GM23338 (cell line): ENCODE measurements at regions not wholly inside any gene's neighbourhood (a gene's known extent, or its start where the extent isn't known, plus 50 kb on each side); places are given as distances from the start of the nearest gene placed in this dataset.

Experiments
- ATAC-seq: fragments of 200-7000 bp; cut with Tn5 transposase; 3 replicates; pipeline ENCODE4 v1.9.1; 2020
- DNase-seq: peaks from one replicate; pipeline ENCODE4 v3.0.0-alpha.2; 2015; ENCODE audit warnings: low spot score
- H2AFZ ChIP-seq: fragments of 200-600 bp; sonication (generic); 2 replicates; pipeline ENCODE4 v1.8.0; 2016; ENCODE audit warnings: antibody characterized with exemption, mild to moderate bottlenecking, moderate library complexity
- H3F3A ChIP-seq: fragments of 200-600 bp; sonication (generic); replicated peaks from 2 replicates; pipeline ENCODE4 v1.8.0; 2017; ENCODE audit warnings: antibody characterized with exemption, mixed run types, low read depth
- H3K27ac ChIP-seq: fragments of 200-600 bp; sonication (generic); 2 replicates; pipeline ENCODE4 v1.6.1; 2016; ENCODE audit warnings: low read depth
- H3K27me3 ChIP-seq: fragments of 200-600 bp; sonication (generic); 2 replicates; pipeline ENCODE4 v1.8.0; 2016; ENCODE audit warnings: mild to moderate bottlenecking, mixed run types, moderate library complexity; ENCODE audit not compliant: insufficient read depth
- H3K36me3 ChIP-seq: fragments of 200-600 bp; sonication (generic); 2 replicates; pipeline ENCODE4 v1.8.0; 2016; ENCODE audit warnings: mild to moderate bottlenecking; ENCODE audit not compliant: insufficient read depth
- H3K4me1 ChIP-seq: fragments of 200-600 bp; sonication (generic); 2 replicates; pipeline ENCODE4 v1.8.0; 2016; ENCODE audit warnings: mild to moderate bottlenecking, moderate library complexity; ENCODE audit not compliant: insufficient read depth
- H3K4me2 ChIP-seq: fragments of 200-600 bp; sonication (generic); 2 replicates; pipeline ENCODE4 v1.7.1; 2017; ENCODE audit warnings: mixed run types
- H3K4me3 ChIP-seq: fragments of 200-600 bp; sonication (generic); 2 replicates; pipeline ENCODE4 v1.6.1; 2016; ENCODE audit warnings: mixed run types
- H3K79me2 ChIP-seq: fragments of 200-600 bp; sonication (generic); replicated peaks from 2 replicates; pipeline ENCODE4 v1.8.0; 2017; ENCODE audit warnings: mild to moderate bottlenecking; ENCODE audit not compliant: insufficient read depth
- H3K9me2 ChIP-seq: fragments of 200-600 bp; sonication (generic); 2 replicates; pipeline ENCODE4 v1.8.0; 2017; ENCODE audit not compliant: insufficient read depth
- H4K20me1 ChIP-seq: fragments of 200-600 bp; sonication (generic); replicated peaks from 2 replicates; pipeline ENCODE4 v1.8.0; 2017; ENCODE audit warnings: mild to moderate bottlenecking; ENCODE audit not compliant: insufficient read depth
- H3K27ac Mint-ChIP-seq: 2 replicates; pipeline ENCODE4 v1.8.0; 2020; ENCODE audit warnings: inconsistent platforms, mild to moderate bottlenecking, moderate library complexity, mixed read lengths
- H3K27me3 Mint-ChIP-seq: 3 replicates; pipeline ENCODE4 v1.8.0; 2022; ENCODE audit warnings: low read depth, mild to moderate bottlenecking, moderate library complexity, mixed read lengths, inconsistent platforms; ENCODE audit not compliant: insufficient read depth, poor library complexity
- H3K36me3 Mint-ChIP-seq: 3 replicates; pipeline ENCODE4 v1.8.0; 2021; ENCODE audit warnings: low read depth, mild to moderate bottlenecking, inconsistent platforms, moderate library complexity, mixed read lengths
- H3K4me1 Mint-ChIP-seq: 3 replicates; pipeline ENCODE4 v1.8.0; 2020; ENCODE audit warnings: mild to moderate bottlenecking, inconsistent platforms, mixed read lengths
- H3K4me3 Mint-ChIP-seq: 3 replicates; pipeline ENCODE4 v1.8.0; 2021; ENCODE audit warnings: moderate library complexity, mild to moderate bottlenecking, inconsistent platforms, mixed read lengths
- H3K9me3 Mint-ChIP-seq: 3 replicates; pipeline ENCODE4 v1.8.0; 2020; ENCODE audit warnings: moderate library complexity, mild to moderate bottlenecking, inconsistent platforms, mixed read lengths
- CREB1 ChIP-seq: fragments of 250-450 bp; sonication (Bioruptor Pico); IDR thresholded peaks from 2 replicates; pipeline ENCODE4 v1.5.0; 2020; ENCODE audit warnings: low read depth, mild to moderate bottlenecking, moderate library complexity
- ETS1 ChIP-seq: IDR thresholded peaks from 2 replicates; pipeline ENCODE4 v1.6.1; 2016; ENCODE audit warnings: antibody characterized with exemption
- EZH2 ChIP-seq: fragments of 200-600 bp; sonication (generic); IDR thresholded peaks from one replicate; pipeline ENCODE4 v1.8.0; 2017; ENCODE audit warnings: antibody characterized with exemption, mild to moderate bottlenecking, low read depth; ENCODE audit not compliant: unreplicated experiment
- EZH2phosphoT487 ChIP-seq: fragments of 200-600 bp; sonication (generic); IDR thresholded peaks from one replicate; pipeline ENCODE4 v1.8.1; 2018; ENCODE audit warnings: antibody characterized with exemption; ENCODE audit not compliant: unreplicated experiment
- JUNB ChIP-seq: IDR thresholded peaks from one replicate; pipeline ENCODE4 v1.6.1; 2016; ENCODE audit warnings: antibody characterized with exemption; ENCODE audit not compliant: unreplicated experiment
- STAT1 ChIP-seq: IDR thresholded peaks from one replicate; pipeline ENCODE4 v1.6.1; 2016; ENCODE audit warnings: antibody characterized with exemption; ENCODE audit not compliant: unreplicated experiment
- ZNF114 ChIP-seq: fragments of 250-450 bp; sonication (Bioruptor Pico); IDR thresholded peaks from 2 replicates; pipeline ENCODE4 v1.5.0; 2020; ENCODE audit warnings: mild to moderate bottlenecking, moderate library complexity
- ZNF462 ChIP-seq: fragments of 250-450 bp; sonication (Bioruptor Pico); IDR thresholded peaks from 2 replicates; pipeline ENCODE4 v1.5.0; 2020; ENCODE audit warnings: mild to moderate bottlenecking, moderate library complexity

GRCh38 chr9:79925326-79925725 lies 353.6 kb downstream of the TLE4 start (continued):
- TF ChIP-seq ZNF462 (no peak), ETS1 (no peak), EZH2phosphoT487 (no peak), ZNF114 (CRISPR knock-in tag) (no peak), CREB1 (CRISPR knock-in tag) (no peak), JUNB (no peak), EZH2 (no peak), STAT1 (no peak)

GRCh38 chr9:79924836-79925235 lies 353.1 kb downstream of the TLE4 start:
- Mint-ChIP-seq H3K4me3 (no peak overlapping the region), H3K9me3 (no peaks in the 10 kb centered on the region), H3K4me1 (peaks cover 6% of the 10 kb centered on the region), H3K36me3 (no peaks in the 10 kb centered on the region), H3K27me3 (no peaks in the 10 kb centered on the region), H3K27ac (no peak overlapping the region)
- Histone ChIP-seq H3K4me3 (no peak overlapping the region), H3F3A (no peaks in the 10 kb centered on the region), H3K79me2 (no peaks in the 10 kb centered on the region), H3K4me2 (no peak overlapping the region), H3K4me1 (no peaks in the 10 kb centered on the region), H3K36me3 (no peaks in the 10 kb centered on the region), H3K27ac (no peak overlapping the region), H4K20me1 (no peaks in the 10 kb centered on the region), H3K27me3 (no peaks in the 10 kb centered on the region), H2AFZ (no peak overlapping the region), H3K9me2 (peaks cover 3% of the 10 kb centered on the region; the same call in 1 of the 2 replicates)
- ATAC-seq = no peak
- DNase-seq = no peak
- TF ChIP-seq CREB1 (CRISPR knock-in tag) = no peak
- no peak for TF ChIP-seq ZNF462
- no peak for TF ChIP-seq JUNB
- TF ChIP-seq ETS1 = no peak
